GM20000 (cell line): ENCODE measurements at regions not wholly inside any gene's neighbourhood (a gene's known extent, or its start where the extent isn't known, plus 50 kb on each side); places are given as distances from the start of the nearest gene placed in this dataset.
"Not testable (repeated sequence)": the region's sequence is repeated elsewhere in the genome, so short reads cannot be mapped to it uniquely, and the experiment has no call there.

ENCODE experiments used
- DNase-seq: peaks from one replicate; pipeline ENCODE4 v3.0.0; 2012; ENCODE audit warnings: low spot score
- TF ChIP-seq, protein P1 (sequence below): IDR thresholded peaks from 2 replicates; pipeline ENCODE4 v1.5.1; 2012; ENCODE audit warnings: mild to moderate bottlenecking, control low read depth; ENCODE audit errors: extremely low read depth, missing control alignments

DNA sequence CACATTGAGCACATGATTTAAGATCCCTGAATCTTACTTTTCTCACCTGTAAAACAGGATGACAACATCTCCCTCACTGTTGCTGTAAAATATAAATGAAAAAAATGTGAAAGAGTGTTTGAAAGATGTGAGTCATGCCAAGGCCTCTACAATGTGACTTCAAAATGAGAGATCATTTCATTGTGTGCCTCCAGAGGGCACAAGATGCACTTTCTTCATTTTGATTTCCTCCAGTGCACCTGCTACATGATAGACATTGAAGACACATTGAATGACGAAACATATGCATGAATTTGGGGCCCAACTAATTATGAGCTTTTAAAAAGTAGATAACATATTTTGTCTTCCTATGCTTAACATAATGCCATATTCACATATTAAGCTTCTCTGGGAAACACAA, 170.3 kb downstream of the MOBP start:
- TF ChIP-seq, protein P1, sequence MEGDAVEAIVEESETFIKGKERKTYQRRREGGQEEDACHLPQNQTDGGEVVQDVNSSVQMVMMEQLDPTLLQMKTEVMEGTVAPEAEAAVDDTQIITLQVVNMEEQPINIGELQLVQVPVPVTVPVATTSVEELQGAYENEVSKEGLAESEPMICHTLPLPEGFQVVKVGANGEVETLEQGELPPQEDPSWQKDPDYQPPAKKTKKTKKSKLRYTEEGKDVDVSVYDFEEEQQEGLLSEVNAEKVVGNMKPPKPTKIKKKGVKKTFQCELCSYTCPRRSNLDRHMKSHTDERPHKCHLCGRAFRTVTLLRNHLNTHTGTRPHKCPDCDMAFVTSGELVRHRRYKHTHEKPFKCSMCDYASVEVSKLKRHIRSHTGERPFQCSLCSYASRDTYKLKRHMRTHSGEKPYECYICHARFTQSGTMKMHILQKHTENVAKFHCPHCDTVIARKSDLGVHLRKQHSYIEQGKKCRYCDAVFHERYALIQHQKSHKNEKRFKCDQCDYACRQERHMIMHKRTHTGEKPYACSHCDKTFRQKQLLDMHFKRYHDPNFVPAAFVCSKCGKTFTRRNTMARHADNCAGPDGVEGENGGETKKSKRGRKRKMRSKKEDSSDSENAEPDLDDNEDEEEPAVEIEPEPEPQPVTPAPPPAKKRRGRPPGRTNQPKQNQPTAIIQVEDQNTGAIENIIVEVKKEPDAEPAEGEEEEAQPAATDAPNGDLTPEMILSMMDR = no peak
- DNase-seq = no peak

DNA sequence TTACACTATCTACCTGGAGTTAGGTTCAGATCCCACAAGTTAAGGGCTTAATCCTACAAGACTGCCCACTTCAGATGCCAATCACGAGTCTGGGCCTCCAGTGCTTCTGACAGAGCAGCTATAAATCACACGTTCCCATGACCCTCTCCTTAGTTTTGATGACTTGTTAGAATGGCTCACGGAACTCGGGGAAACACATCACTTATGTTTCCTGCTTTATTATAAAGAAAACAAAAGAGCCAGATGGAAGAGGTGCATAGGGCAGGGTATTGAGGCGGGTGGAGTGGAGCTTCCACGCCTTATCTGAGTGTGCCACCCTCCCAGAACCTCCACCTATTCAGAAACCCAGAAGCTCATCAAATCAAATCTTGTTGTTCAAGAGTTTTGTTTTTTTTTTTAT, 170.8 kb downstream of the MOBP start:
- DNase-seq = no peak
- TF ChIP-seq, protein P1 = no peak

DNA sequence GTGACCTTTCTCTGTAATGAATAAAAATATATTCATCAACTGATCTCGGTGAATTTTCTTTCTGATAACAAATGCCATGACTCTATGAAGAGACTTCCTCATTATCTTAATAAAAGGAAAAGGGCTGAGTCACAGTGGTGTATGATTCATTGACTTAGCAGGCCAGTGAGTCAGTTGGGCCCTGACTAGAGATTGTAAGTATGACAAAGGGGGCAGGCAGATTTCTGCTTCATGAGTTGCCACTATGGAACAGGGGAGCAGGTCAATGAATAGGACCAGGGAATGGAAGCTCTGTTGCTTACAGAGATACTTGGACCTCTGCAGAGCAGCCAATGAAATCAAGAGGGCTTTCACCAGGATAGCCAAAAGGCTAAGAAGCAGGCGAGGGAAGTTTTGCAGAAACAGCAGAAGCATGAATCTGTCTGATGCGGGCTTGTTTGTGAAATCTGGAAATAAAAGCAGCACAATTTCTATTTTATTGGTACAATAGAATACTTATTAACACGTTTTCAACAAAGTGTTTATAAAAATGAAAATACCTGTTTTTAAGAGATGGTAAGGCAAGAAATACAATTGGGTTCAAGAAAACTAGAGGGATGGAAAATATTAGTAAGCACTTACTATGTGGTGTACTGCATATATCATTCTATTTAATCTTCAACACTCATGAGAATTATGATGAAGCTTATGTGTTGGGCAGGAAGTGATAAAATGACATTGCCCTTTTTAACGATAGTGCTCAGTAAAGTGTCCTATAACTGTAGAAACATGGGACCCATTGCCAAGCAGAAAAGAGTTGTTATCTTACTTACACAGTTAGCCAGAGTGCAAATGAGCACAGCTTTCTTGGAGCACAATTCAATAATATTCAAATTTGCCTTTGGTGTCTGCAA, 169.8 kb upstream of the MYRIP start:
- no peak for DNase-seq
- TF ChIP-seq, protein P1 = no peak

DNA sequence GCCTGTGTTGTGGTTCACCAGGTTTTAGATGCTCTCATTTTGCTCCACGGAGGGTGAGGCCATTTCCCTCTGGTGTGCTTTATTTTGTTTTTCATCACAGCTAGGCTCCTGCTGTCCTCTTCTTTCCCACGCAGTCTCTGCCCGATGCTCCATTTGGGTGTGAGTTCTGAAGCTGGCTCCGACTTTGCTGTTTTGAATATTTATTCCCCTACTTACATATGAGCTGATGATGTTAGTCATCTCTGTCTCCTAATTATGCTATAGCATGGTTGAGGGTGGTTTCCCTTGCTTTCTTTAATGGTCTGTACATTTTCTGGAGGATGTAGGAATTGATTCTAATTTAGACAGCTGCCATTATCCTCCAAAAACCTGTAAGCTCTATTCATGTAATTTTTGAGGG, 168.1 kb upstream of the MYRIP start:
- no peak for DNase-seq

DNA sequence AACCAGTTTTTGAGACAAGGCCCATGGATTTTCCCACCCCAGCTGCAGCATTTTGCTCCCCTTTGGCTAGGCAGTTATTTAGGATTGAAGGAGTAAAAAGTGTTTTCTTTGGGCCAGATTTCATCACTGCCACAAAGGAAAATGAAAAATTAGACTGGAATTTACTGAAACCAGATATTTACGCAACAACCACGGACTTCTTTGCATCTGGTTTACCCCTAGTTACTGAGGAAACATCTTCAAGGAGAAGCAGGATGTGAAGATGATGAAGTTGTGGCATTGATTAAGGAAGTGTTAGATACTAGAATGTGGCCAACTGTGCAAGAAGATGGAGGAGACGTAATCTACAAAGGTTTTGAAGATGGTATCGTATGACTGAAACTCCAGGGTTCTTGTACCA, 165.2 kb upstream of the MYRIP start:
- TF ChIP-seq, protein P1 = no peak
- no peak for DNase-seq

More for the DNA sequence above, 168.1 kb upstream of the MYRIP start:
- TF ChIP-seq, protein P1 = no peak

DNA sequence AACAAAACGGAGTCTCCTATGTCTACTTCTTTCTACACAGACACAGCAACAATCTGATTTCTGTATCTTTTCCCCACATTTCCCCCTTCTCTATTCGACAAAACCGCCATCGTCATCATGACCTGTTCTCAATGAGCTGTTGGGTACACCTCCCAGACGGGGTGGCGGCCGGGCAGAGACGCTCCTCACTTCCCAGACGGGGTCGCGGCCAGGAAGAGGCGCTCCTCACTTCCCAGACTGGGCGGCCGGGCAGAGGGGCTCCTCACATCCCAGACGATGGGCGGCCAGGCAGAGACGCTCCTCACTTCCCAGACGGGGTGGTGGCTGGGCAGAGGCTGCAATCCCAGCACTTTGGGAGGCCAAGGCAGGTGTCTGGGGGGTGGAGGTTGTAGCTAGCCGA, 158.2 kb upstream of the MYRIP start:
- not testable (repeated sequence) for DNase-seq

DNA sequence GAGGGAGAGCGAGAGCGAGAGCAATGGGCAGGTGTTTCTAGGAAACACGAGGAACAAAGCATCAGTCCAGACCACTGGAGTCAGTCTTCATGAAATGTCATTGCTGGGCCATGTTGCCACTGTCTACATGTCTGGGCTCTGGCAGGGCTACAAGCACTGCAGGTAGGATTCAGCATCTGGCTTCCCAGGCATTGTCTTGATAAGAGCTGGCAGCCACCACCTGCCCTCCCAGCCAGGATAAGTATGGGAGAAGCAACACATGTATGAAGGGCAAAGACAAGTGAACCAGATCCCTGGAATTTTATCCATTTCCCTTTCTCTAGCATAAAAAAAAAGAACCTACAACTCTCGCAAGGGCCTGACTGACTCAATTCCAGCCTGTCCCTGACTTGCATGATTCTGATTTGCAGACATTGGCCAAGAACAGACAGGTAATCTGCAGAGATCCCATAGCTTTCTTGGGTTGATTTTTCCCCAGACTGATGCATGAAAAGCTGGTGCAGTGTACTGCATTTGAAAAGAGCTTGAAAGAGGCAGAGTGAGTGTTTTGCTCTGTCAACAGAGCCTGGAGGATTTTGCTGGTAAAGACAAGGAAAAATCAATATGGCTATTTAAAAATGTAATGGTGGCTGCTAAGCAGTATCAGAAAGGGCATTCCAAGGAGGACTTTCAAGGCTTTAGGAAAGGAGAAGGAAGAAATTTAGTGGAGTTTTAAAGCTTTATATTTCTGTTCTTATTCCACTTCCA, 157.2 kb upstream of the MYRIP start:
- TF ChIP-seq, protein P1 = no peak

DNA sequence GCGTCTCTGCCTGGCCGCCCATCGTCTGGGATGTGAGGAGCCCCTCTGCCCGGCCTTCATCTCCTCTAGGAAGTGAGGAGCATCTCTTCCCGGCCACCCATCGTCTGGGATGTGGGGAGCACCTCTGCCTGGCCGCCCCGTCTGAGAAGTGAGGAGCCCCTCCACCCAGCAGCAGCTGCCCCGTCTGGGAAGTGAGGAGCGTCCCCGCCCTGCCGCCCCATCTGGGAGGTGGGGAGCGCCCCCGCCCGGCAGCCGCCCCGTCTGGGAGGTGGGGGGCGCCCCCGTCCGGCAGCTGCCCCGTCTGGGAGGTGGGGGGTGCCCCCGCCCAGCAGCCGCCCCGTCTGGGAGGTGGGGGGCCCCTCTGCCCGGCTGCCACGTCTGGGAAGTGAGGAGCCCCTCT, 153.7 kb upstream of the MYRIP start:
- not testable (repeated sequence) for DNase-seq

More for the DNA sequence above, 157.2 kb upstream of the MYRIP start:
- no peak for DNase-seq
